ENCODE measurements at regions not wholly inside any gene's neighbourhood (a gene's known extent, or its start where the extent isn't known, plus 50 kb on each side); places are given as distances from the start of the nearest gene placed in this dataset.

GRCh38 chr3:103319912-103320311 is 885.1 kb downstream of the ZPLD1 start:
- Histone ChIP-seq H3K4me3 (no peak overlapping the region), H3K27me3 (replicated peaks; ENCODE audit: insufficient read depth) (no peaks in the 10 kb centered on the region), H3K4me1 (ENCODE audit: control insufficient read depth in 1 of 2, low read depth in 2 of 2) (no peaks in the 10 kb centered on the region), H3K27ac (no peak overlapping the region), H3K36me3 (no peaks in the 10 kb centered on the region), H3K9me3 (no peaks in the 10 kb centered on the region)
- DNase-seq (ENCODE audit: low spot score) = no peak
- TF ChIP-seq CTCF (IDR thresholded peaks at IDR 0.05) = no peak
- no peak for ATAC-seq (ENCODE audit: insufficient number of reproducible peaks, low FRiP score, low read depth)

- no peaks in the 10 kb centered on the region for H3K9me3 ChIP-seq
- H3K4me3 ChIP-seq = no peak overlapping the region
- no peak for TF ChIP-seq CTCF (IDR thresholded peaks at IDR 0.05)
- DNase-seq (ENCODE audit: low spot score) (no peak), ATAC-seq (ENCODE audit: insufficient number of reproducible peaks, low FRiP score, low read depth) (no peak)
- no peaks in the 10 kb centered on the region for H3K36me3 ChIP-seq
- H3K4me1 ChIP-seq (ENCODE audit: control insufficient read depth in 1 of 2, low read depth in 2 of 2) = no peaks in the 10 kb centered on the region
- no peak overlapping the region for H3K27ac ChIP-seq
- no peaks in the 10 kb centered on the region for H3K27me3 ChIP-seq (replicated peaks; ENCODE audit: insufficient read depth)
Observed at GRCh38 chr3:103337179-103337845, 902.5 kb downstream of the ZPLD1 start.

- Histone ChIP-seq H3K27ac (no peak overlapping the region), H3K27me3 (replicated peaks; ENCODE audit: insufficient read depth) (no peaks in the 10 kb centered on the region), H3K4me3 (no peak overlapping the region), H3K9me3 (no peaks in the 10 kb centered on the region), H3K4me1 (ENCODE audit: control insufficient read depth in 1 of 2, low read depth in 2 of 2) (no peaks in the 10 kb centered on the region), H3K36me3 (no peaks in the 10 kb centered on the region)
- ATAC-seq (ENCODE audit: insufficient number of reproducible peaks, low FRiP score, low read depth) (no peak), DNase-seq (ENCODE audit: low spot score) (no peak)
- TF ChIP-seq CTCF (IDR thresholded peaks at IDR 0.05) = no peak
Observed at GRCh38 chr3:103341078-103341606, 906.3 kb downstream of the ZPLD1 start.

GRCh38 chr3:103342205-103342731 is 907.5 kb downstream of the ZPLD1 start:
- no peak for TF ChIP-seq CTCF (IDR thresholded peaks at IDR 0.05)
- no peaks in the 10 kb centered on the region for H3K9me3 ChIP-seq
- ATAC-seq (ENCODE audit: insufficient number of reproducible peaks, low FRiP score, low read depth) (no peak), DNase-seq (ENCODE audit: low spot score) (no peak)
- H3K27ac ChIP-seq = no peak overlapping the region
- no peaks in the 10 kb centered on the region for H3K4me1 ChIP-seq (ENCODE audit: control insufficient read depth in 1 of 2, low read depth in 2 of 2)
- H3K36me3 ChIP-seq = no peaks in the 10 kb centered on the region
- no peak overlapping the region for H3K4me3 ChIP-seq
- H3K27me3 ChIP-seq (replicated peaks; ENCODE audit: insufficient read depth) = no peaks in the 10 kb centered on the region

- Histone ChIP-seq H3K36me3 (no peaks in the 10 kb centered on the region), H3K4me3 (no peak overlapping the region), H3K27me3 (replicated peaks; ENCODE audit: insufficient read depth) (no peaks in the 10 kb centered on the region), H3K4me1 (ENCODE audit: control insufficient read depth in 1 of 2, low read depth in 2 of 2) (no peaks in the 10 kb centered on the region), H3K27ac (no peak overlapping the region), H3K9me3 (no peaks in the 10 kb centered on the region)
- DNase-seq (ENCODE audit: low spot score) = no peak
- no peak for ATAC-seq (ENCODE audit: insufficient number of reproducible peaks, low FRiP score, low read depth)
- TF ChIP-seq CTCF (IDR thresholded peaks at IDR 0.05) = no peak
Observed at GRCh38 chr3:103349760-103350159, 914.9 kb downstream of the ZPLD1 start.

All from thoracic aorta (tissue), 2 donors.